CD4-positive, alpha-beta T cell treated with Interferon alpha-2 for 1 hour (primary cell): ENCODE measurements at regions not wholly inside any gene's neighbourhood (a gene's known extent, or its start where the extent isn't known, plus 50 kb on each side); places are given as distances from the start of the nearest gene placed in this dataset.
A peak's percentile ranks its signal among the peaks of the same experiment; 100 is the strongest.

Experiments
- DNase-seq, 2 donors: peaks; one replicate each; pipeline ENCODE4 v3.0.0-alpha.2; 2020 to 2022

DNA sequence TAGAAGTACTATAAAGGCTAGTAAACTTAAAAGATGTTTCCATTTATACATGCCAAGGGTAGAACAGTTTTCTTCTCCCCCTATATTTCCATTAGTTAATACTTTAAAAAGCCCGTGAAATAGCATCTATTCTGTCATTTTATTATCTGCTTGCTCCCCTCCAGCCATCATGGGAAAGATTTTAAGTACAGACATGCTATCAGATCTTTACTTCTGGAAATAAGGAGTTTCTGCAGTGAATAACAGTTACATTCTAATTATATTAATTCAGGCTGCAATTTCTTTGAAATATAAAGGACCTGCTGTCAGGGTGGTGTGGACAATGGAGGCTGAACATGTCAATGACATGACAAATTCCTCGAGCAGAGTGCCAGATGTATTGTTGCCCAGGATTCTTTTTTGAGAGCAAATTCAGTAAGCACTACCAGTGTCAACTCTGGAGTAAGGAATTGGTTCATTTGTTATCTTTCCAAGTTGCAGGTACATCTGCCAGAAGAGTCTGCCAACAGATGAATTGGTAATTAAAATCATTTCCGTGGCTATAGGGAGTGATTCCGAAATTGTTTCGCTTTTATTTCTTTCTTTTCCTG, 151.3 kb downstream of the BTG1 start:
- no peak for DNase-seq

DNA sequence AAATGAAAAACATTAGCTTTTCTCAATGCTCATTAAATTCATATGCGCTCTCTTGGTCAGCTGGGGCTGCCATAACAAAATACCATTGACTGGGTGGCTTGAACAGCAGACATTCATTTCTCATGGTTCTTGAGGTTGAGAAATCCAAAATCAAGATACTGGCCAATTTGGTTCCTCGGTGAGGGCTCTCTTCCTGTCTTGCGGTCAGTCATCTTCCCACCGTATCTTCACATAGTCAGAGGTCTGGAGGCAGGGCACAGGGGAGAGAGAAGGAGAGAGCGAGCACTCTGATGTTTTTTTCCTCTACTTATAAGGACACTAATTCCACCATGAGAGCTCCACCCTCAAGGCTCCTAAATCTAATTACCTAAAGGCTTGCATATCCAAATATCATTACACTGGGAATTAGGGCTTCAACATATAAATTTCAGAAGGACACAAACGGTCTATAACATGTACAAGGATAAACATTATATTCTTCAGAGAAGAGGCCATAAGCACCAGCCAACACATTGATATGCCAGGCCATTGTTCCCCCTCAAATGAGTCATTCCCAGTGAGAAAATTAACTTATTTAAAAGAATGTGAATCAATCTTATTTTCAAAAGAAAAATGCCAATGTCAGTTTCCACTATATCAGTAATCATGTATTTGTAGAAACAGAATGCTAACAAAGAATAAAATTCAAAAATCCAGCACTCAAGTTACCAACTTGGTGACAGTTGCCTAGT, 152.2 kb downstream of the BTG1 start:
- DNase-seq, result no peak

DNA sequence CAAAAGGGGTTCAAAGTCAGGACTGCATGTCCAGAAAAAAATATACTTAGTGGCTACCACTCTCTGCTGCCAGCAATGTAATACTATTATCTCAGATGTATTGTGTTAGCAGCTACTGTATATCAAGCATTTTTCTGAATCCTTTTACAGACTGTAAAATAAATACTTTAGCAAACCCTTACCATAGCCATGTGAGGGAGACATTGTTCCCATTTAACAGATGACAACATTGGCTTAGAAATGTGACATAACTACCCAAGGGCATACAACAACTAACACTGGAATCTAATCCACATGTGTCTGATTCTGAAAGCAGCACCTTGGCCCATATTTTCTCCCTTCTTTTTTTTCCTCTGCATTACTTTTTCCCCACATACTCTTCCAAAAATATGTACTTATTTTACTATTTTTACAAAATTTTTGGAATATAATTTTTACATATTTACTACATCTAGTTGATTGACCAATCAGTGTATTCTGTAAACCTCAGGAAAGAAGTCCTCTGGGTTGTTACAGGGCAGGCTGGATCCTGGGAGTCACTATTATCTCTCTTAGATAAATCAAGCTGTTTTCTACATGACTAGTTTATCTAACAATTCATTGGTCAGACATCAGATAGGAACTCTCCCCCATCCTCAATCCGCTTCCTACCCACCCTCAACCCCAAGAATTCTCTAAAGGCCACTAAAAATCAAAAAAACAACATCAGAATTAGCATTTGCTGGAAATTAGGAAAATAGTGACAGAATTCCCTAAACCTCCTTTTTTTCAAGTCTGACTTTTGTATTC, 154.1 kb downstream of the BTG1 start:
- peak in 1 of 2 donors; percentile 74 for DNase-seq

DNA sequence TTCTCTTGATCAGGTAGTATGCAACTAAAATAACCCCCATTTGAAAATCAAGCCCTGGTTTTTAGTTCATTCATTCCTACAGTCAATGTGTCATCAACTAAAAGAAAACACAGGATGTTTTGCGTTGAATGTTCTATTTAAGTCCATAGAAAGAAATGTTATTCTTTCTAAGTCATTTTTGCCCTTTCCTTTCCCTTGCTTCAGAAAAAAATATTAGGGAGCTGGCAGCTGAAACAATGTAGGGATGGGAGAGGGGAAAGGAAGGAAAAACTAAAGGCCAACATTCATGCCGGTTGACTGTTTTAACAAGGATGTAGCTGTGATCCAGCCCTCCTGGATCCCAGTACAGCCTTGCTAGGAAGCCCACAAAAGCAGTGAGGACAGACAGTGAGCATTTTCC, 155.1 kb downstream of the BTG1 start:
- DNase-seq, result no peak

DNA sequence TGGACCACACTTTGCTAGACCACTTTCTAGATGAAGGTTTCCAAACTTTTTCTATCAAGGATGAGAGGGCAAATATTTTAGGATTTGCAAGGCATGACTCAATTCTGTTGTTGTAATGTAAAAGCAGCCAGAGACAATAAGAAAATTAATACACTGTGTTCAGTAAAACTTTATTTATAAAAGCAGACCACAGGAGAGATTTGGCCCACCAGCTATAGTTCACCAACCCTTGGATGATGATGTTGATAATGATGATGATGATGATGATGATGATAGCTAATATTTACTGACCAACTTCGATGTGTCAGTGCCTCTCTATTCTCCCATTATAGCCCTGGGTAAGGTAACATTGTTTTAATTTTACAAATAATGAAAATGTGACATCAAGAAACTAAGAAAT, 156.5 kb downstream of the BTG1 start:
- no peak for DNase-seq

DNA sequence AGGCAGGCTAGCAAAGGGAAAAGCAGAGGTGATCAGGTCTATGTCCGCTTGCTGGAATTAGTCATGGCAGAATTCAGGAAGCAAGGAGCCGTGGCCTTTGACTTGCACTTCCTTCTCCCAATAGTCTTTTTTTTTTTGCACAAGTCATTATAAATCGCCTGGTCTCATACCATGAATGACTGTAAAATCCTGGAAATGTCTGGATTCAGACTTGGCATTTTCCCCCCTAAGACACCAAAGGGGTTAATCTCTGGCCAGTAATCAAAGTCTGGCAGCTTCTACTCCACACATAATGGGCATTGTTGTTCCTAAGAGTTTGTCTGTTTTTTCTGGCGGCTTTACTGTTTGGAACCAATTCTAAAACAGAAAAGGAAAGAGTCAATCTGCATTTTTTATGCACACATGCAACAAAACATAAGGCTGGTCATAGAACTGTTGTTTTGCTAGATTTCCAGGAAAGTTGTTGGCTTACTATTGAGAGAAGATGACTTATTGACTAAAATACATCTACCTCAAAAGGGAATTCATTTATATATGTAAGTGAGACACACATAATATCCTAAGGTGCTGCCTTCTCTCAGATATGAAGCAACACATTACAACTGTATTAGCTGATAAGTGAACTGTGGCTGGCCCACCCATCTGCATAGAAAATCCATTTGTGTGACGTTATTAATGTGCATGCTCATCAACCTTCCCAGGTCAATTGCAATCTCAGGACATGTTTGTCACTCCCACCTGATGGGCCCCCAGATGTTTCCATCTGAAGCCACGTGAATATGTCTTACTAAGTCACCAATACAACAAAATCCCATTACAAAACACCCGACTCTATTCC, 157.3 kb downstream of the BTG1 start:
- no peak for DNase-seq

DNA sequence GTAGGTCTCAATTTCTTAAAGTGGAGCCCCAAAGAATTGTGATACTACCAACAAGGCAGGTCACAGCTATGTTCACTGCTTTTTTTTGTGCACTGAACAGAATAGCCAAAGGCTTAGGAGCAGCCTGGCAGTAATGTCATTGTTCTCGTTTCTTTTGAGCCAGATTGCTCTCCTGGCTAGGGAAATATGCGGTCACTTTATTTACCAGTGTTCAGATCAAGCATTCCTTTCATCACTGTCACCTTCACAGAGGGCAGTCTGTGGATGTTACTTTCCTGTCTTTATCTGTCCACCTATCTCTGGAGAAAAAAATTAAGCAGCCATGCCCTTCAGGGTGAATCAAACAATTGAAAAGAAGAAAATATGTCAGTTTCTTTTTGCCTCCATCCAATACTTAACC, 159.6 kb downstream of the BTG1 start:
- no peak for DNase-seq

DNA sequence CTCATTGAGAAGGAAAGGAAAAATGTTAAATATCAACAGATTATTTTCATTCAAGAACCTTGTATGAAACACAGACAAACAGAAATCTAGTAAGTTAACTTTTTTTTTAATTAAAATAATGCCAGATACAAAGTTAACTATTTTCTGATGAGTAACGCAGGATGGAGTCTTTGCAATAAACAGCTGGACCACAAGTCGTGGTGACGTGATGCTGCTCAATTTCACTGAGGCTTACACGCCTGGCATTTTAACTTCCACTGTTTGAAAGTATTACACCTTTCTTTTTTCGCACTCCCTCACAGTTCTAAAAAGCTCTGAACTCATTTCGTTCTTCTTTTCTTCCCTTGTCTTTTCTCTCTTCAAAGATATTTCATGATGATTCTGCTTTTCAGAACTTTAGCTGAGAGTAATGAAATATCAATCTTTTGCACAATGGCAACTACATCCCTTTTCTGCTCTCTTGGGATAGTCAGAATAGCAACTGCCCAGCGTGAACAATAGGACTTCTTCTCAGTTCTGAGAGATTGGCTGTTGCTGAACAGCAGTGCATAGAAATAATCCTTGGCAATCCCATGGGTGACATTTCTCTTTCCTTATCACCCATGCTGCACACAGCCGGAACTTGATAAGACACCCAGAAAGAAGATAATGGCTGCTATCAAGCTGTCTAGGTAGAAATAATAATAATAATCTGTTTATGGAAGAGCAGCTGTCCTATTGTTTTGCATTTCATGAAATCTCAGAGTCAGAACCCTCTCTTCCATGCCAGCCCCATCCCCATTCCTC, 160.5 kb downstream of the BTG1 start:
- no peak for DNase-seq

DNA sequence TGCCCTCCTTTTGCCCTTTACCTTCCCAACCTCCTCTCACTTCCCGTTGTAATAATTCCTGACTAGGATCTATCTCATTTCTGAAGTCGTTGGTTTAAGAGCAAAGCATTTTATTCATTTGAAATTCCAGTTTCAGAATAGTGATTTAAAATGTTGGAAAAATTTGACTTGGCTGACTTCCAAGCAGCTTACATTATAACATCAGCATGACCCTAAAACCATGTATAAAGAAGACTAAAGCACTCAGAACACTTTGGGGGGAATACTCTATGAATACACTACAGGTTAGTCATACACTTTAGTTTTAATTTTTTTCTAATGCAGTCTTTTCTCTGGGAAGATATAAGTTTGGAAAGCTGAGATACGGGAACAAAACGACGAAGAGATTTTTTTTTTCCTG, 161.1 kb downstream of the BTG1 start:
- no peak for DNase-seq

DNA sequence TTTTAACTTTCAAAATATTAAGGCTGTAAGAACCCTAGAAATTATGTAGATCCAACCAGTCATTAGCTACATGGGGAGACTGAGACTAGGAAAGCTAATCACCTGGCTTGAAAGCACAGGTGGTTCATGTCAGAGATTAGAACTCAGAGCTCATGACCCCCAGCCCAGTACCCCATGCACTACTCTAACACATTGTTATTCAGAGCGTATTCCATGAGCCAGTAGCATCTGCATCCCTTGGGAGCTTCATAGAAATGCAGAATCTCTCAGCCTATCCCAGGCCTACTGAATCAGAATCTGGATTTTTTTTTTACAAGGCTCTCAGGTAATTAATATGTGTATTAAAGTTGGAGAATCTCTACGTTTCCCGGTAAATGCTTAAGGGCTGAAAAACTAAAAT, 161.7 kb downstream of the BTG1 start:
- no peak for DNase-seq

DNA sequence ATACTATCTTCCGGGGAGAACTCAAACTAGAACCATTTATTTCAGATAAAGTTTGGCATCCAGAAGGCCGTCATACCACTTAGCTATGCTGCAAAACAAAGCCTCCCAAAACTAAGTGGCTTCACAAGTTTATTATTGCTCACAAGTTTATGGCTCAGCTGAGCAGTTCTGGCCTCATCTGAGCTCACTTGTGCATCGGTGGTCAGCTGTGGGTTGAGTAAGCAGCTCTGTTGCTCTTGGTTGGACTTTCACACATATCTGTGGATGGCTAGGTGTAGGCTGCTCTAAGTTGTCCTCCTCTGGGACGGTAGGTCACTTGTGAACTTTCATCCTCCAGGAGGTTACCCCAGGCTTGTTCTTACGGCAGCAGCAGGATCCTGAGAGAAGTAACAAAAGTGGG, 162.7 kb downstream of the BTG1 start:
- DNase-seq, result no peak

DNA sequence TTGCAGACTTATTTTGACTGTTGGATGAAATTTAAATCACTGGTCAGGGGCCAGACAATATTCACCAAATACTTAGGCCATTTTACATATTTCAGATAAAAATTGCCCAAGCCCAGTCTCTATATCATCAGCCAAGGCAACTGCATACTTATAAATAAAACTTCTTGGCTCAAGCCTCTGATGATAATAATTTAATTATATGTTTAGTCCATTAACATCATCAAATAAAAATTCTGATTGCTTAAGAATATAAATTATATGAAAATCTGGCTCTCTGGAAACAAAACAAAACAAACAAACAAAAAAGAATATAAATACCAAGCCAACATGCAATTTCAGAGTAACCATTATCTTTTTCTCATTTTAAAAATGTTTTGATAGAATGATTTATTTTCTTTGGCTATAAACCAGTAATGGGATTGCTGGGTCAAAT, 165.2 kb downstream of the BTG1 start:
- DNase-seq, result no peak

DNA sequence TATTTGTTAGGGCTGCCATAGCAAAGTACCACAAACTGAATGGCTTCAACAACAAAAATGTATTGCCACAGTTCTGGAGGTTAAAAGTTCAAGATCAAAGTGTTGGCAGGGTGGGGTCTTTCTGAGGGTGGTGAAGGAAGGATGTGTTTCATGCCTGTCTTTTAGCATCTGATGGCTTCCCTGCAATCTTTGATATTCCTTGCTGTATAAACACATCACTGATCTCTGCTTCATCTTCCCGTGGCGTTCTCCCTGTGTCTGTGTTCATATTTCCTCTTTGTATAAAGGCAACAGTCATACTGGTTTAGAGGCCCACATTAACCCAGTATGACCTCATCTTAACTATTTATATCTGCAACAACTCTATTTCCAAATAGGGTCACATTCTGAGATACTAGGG, 167.5 kb downstream of the BTG1 start:
- peak; percentile 38 to 73 for DNase-seq

DNA sequence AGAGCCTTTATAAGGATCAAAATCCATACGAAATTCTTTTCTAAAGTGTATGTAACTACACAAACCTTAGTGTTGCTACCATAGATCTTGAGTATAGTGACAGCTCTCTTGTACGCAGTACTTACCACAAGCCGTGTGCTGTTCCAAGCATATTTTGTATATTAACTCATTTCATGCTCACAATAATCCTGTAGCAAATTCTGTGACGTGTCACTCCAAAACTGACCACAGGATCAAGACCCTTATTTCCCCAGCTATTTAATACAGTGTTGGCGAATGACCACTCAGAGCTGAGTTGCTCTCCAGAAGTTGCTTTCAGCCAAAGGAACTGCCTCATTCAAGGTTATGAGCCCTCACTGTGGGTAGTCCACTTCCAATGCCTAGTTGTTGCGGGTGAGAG, 169.8 kb downstream of the BTG1 start:
- DNase-seq, result no peak

DNA sequence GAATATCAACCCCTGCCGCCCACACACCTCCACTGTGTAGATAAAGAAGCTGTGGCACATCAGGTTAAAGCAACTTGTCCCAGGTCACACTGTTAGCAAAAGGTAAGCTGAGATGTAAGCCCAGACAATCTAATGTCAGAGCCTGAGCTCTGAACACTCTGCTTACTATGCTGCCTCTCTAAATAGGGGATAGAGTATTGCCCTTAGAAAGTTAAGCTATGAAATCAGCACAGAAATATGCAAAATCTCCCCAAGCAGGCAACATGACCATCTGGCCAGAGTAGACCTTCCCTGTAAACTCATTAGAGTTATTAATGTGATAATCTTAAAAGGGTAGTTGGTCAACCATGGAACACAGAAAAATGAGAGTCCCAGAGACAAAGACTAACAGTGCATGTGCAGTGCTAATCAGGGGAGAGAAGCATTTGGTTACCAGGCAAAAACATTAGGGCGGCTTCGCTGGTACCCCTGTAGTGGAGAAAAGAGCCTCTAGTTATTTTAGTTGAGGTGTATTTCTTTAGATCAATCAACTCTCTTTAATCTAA, 171.0 kb downstream of the BTG1 start:
- no peak for DNase-seq

DNA sequence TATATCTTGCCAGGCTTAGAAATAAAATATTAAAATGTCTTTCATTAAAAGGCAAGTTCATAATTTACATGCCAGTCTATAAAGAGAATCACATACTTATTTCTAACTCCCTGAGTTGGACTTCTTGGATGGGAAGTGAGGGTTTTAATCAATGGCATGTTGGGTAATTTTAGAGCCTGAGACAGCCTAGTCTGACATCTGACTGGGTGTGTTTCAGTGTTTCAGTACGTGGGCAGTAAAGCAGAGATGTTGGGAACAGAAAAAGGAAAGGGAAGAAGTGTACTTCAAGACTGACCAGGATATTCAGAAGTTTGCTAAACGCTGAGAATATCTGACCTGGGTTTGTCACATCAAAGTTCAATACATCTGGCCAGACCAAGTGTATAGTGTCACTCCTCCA, 171.8 kb downstream of the BTG1 start:
- DNase-seq, result no peak

DNA sequence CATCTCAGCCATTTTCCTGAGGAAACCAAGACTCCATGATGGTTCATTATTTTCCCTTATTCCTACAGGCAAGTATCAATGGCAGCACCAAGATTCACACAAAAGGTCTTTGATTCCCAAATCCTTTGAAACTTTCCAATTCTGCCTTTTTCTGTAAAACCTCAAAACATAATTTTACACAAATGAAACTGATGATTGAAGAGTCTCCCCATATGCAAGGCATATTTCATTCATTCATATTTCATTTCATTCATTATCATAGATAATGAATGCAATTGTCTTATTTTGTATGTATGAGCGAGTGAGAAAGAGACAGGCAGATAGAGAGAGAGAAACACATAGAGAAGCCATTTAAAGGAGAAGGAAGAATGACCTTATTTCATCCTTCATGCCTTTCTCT, 172.8 kb downstream of the BTG1 start:
- DNase-seq, result no peak

DNA sequence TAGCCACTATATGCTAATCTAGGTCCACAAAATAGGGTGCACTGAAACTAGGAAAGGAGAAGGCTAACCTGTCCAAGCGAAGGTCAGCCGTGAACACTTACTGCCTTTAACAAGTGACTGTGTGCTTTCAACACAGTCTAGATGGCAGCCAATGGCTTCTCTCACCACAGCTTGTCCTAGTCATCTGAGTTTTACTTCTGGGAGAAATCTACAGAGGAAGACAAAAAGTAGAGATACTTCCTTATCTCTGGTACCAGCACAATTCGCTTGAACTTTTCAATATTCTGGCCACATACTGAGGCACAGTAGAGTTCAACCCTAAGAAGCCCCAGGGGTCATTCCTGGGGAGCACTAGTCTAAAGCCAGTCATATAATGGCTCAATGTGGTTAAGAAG, 176.9 kb downstream of the BTG1 start:
- no peak for DNase-seq

DNA sequence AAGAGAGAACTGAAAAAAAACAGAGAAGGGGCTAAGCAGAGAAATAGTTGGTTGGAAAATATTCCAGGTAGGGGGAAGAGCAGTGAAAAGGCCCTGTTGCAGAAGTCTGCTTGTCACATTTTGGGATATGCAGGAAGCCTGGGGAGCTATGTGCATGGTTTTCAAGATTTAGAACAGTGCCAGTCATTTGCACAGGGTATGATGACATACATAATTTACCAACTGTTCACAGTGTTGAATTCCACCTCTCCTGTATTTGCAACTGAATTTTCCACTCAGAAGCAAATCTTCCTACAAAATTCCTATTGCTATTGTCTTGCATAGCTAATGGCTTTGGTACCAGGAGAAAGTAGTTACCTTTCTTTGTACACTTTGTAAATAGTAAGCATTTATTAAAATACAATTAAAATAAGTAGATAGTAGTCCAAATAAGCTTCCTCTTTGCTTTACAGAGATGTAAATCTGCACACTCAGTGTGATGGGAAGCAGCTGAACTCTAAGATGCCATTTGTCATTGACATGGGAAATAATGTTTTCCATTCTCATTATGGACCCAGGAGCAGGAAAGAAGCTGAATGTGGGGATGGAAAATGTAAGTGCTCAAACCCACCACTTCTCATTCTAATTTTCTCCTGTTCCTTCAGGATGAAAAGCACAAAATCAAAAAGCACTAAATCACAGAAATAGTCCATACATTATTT, 177.4 kb downstream of the BTG1 start:
- no peak for DNase-seq

DNA sequence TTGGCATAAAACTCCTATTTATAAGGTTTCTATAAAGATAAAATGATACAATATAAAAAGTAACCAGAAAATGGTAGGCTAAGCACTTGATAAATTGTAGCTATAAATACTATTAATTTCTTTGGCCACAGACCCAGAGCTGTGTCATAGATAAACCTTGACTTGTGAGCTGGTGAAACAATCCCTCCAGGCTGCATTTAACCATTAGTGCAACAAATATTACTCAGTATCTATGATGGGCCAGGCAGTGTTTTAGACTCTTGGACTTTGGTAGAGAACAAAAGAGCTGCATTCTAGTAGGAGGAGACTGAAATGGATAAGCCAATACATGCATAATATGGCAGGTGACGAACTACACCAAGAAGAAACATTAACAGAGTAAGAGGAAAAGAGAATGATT, 178.1 kb downstream of the BTG1 start:
- no peak for DNase-seq

DNA sequence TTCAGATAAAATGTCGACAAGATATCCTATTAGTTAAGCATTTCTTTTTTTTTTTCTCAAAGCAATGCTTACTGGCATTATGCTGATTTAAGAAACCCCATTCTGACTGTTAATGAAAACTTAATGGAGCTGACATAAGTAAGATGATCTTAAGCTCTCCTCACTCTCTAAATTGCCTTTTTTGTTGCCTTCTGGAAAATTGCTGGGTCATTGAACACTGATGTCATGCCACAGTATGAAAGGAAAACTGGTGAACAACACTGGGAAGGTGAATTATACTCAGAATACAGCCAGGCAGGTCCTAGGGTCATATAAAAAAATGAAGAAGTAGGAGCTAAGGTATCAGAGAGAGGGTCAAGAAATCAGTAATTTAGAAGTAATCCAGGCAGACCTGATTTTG, 179.9 kb downstream of the BTG1 start:
- DNase-seq, result no peak

DNA sequence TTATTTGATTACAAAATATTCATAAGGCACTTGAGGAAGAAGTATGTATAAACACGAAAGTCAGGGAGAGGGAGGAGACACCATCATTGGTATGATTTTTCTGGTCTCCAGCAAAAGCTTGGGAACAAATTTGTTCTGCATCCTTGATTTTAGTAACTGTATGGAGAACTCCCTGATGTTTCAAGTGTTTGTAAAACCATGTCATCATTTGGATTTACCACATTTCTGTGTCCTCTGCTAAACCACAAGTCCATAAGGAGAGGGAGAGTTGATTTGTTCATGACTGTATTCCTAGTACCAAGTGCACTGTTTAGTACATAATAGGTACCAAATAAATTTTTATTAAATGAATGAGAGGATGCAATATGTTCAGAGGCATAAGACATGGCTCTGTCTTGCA, 181.1 kb downstream of the BTG1 start:
- DNase-seq, result no peak
